GM12878 (cell line): ENCODE measurements at regions not wholly inside any gene's neighbourhood (a gene's known extent, or its start where the extent isn't known, plus 50 kb on each side); places are given as distances from the start of the nearest gene placed in this dataset.

Experiments
- ATAC-seq: fragments of 200-7000 bp; cut with Tn5 transposase; 3 replicates; pipeline ENCODE4 v1.9.1; 2020; ENCODE audit warnings: mild to moderate bottlenecking, moderate library complexity
- BruUV-seq: library from RNA; stranded (reverse); fragments of 400-500 nt; replicated peaks from 2 replicates; lab custom pipeline; 2021; lab: Mats Ljungman, UMichigan
- CTCF ChIA-PET: fragments of 300-600 bp; sonication (Branson Sonifier 250); formaldehyde crosslinking; extraction: SDS; loops from one replicate; lab custom pipeline; 2021; ENCODE audit warnings: inconsistent platforms; lab: Yijun Ruan, JAX
- POLR2A ChIA-PET: fragments of 350-600 bp; formaldehyde crosslinking; extraction: SDS; loops from one replicate; lab custom pipeline; 2021; ENCODE audit warnings: inconsistent platforms; lab: Charles Lee
- RAD21 ChIA-PET: fragments of 300-600 bp; sonication (Branson Sonifier 250); formaldehyde crosslinking; loops from one replicate; lab custom pipeline; 2023; ENCODE audit warnings: antibody characterized with exemption; ENCODE audit not compliant: unreplicated experiment; lab: Charles Lee
- SMC1A ChIA-PET: fragments of 300-600 bp; sonication (Branson Sonifier 250); formaldehyde crosslinking; loops from one replicate; lab custom pipeline; 2023; ENCODE audit not compliant: unreplicated experiment, uncharacterized antibody; lab: Charles Lee
- DNase-seq: peaks from one replicate; pipeline ENCODE4 v3.0.0-alpha.2; 2011; ENCODE audit warnings: low read depth, low spot score
- FAIRE-seq: peaks from 3 replicates; lab custom pipeline; 2011; peaks lifted over from hg19 to GRCh38; lab: Jason Lieb, UNC
- H2AFZ ChIP-seq: 2 replicates; pipeline ENCODE4 v1.6.0; 2011; ENCODE audit warnings: low read depth, low read length, control low read depth; ENCODE audit not compliant: control insufficient read depth
- H3K27ac ChIP-seq: 2 replicates; pipeline ENCODE4 v1.5.1; 2011; ENCODE audit warnings: control low read depth; ENCODE audit not compliant: control insufficient read depth, insufficient read depth
- H3K27me3 ChIP-seq, 2 experiments: replicated peaks in 1 of 2; 2 replicates each; pipeline versions ENCODE4 v1.6.0 to v1.6.1; 2011; ENCODE audit warnings: low read length in 1 of 2; ENCODE audit not compliant: control insufficient read depth in 2 of 2, insufficient read depth in 2 of 2
- H3K36me3 ChIP-seq, 2 experiments: 2 replicates each; pipeline ENCODE4 v1.5.1; 2011; ENCODE audit warnings: low read length in 1 of 2; ENCODE audit not compliant: control insufficient read depth in 2 of 2, insufficient read depth in 2 of 2
- H3K4me1 ChIP-seq: 2 replicates; pipeline ENCODE4 v1.6.1; 2011; ENCODE audit warnings: mild to moderate bottlenecking, low read length, moderate library complexity, mixed read lengths; ENCODE audit not compliant: control insufficient read depth, insufficient read depth
- H3K4me2 ChIP-seq: 2 replicates; pipeline ENCODE4 v1.6.0; 2011; ENCODE audit warnings: control low read depth; ENCODE audit not compliant: control insufficient read depth, insufficient read depth
- H3K4me3 ChIP-seq: fragments of 200-600 bp; sonication (generic); 2 replicates; pipeline ENCODE4 v1.5.1; 2016
- H3K79me2 ChIP-seq: 2 replicates; pipeline ENCODE4 v1.6.0; 2011; ENCODE audit warnings: low read length; ENCODE audit not compliant: control insufficient read depth, insufficient read depth
- H3K9ac ChIP-seq: 2 replicates; pipeline ENCODE4 v1.8.0; 2011; ENCODE audit warnings: low read length, control low read depth, mixed read lengths; ENCODE audit not compliant: control insufficient read depth, insufficient read depth
- H3K9me3 ChIP-seq: replicated peaks from 3 replicates; pipeline ENCODE4 v1.5.1; 2011; ENCODE audit warnings: mild to moderate bottlenecking, low read length; ENCODE audit not compliant: control insufficient read depth, insufficient read depth
- H4K20me1 ChIP-seq: 2 replicates; pipeline ENCODE4 v1.6.0; 2011; ENCODE audit not compliant: control insufficient read depth, insufficient read depth
- CBX3 ChIP-seq: fragments of 200-600 bp; sonication (generic); IDR thresholded peaks from 2 replicates; pipeline ENCODE4 v1.6.1; 2016; ENCODE audit warnings: low read depth, borderline replicate concordance
- ESRRA ChIP-seq: IDR thresholded peaks from 2 replicates; pipeline ENCODE4 v1.6.1; 2012; ENCODE audit warnings: mild to moderate bottlenecking, low read length, improper control_type of control experiment
- FOXK2 ChIP-seq: fragments of 450-650 bp; IDR thresholded peaks from 2 replicates; pipeline ENCODE4 v1.6.1; 2017; ENCODE audit warnings: mild to moderate bottlenecking, moderate library complexity
- HDAC2 ChIP-seq: fragments of 200-600 bp; sonication (generic); IDR thresholded peaks from 2 replicates; pipeline ENCODE4 v1.6.1; 2017
- HDAC6 ChIP-seq: fragments of 200-600 bp; sonication (generic); IDR thresholded peaks from one replicate; pipeline ENCODE4 v1.8.0; 2017; ENCODE audit warnings: antibody characterized with exemption; ENCODE audit not compliant: unreplicated experiment
- KAT2A ChIP-seq: conservative IDR thresholded peaks from 2 replicates; pipeline ENCODE4 v1.6.1; 2011; ENCODE audit warnings: low read depth, low read length; ENCODE audit not compliant: control insufficient read depth
- KLF5 ChIP-seq: fragments of 450-650 bp; IDR thresholded peaks from 2 replicates; pipeline ENCODE4 v1.6.1; 2014; ENCODE audit warnings: mild to moderate bottlenecking; ENCODE audit not compliant: partially characterized antibody
- MTA3 ChIP-seq: IDR thresholded peaks from 2 replicates; pipeline ENCODE4 v1.6.1; 2012; ENCODE audit warnings: low read length, inconsistent platforms, borderline replicate concordance
- NBN ChIP-seq: fragments of 450-650 bp; IDR thresholded peaks from 2 replicates; pipeline ENCODE4 v1.6.1; 2016
- PAX5 ChIP-seq: IDR thresholded peaks from 2 replicates; pipeline ENCODE4 v1.6.1; 2011; ENCODE audit warnings: low read depth, low read length, borderline replicate concordance
- RB1 ChIP-seq: fragments of 450-650 bp; formaldehyde crosslinking; IDR thresholded peaks from 2 replicates; pipeline ENCODE4 v1.6.1; 2017; ENCODE audit warnings: mild to moderate bottlenecking, borderline replicate concordance
- RCOR1 ChIP-seq: conservative IDR thresholded peaks from 2 replicates; pipeline ENCODE4 v1.6.1; 2012; ENCODE audit warnings: low read depth, low read length, improper control_type of control experiment
- SMAD5 ChIP-seq: IDR thresholded peaks from 2 replicates; pipeline ENCODE4 v1.6.1; 2016; ENCODE audit warnings: antibody characterized with exemption, low read depth
- YY1 ChIP-seq: IDR thresholded peaks from 2 replicates; pipeline ENCODE4 v1.6.1; 2011; ENCODE audit warnings: low read depth, mild to moderate bottlenecking, low read length
- ZBTB4 ChIP-seq: fragments of 450-650 bp; formaldehyde crosslinking; IDR thresholded peaks from 2 replicates; pipeline ENCODE4 v1.4.0; 2022; ENCODE audit warnings: mild to moderate bottlenecking, moderate library complexity
- ZNF687 ChIP-seq: fragments of 450-650 bp; IDR thresholded peaks from 2 replicates; pipeline ENCODE4 v1.6.1; 2017; ENCODE audit warnings: mild to moderate bottlenecking, moderate library complexity
- WGBS: methylation state at CpG from one replicate; pipeline ENCODE4 v1.1.6; 2016; ENCODE audit warnings: low lambda C conversion rate; ENCODE audit not compliant: insufficient replicate concordance, insufficient coverage; ENCODE audit errors: missing lambda C conversion rate; 5-methylcytosine and 5-hydroxymethylcytosine counted together
- in situ Hi-C: fragments of 300-500 bp; cut with MboI; formaldehyde crosslinking; loops from 9 replicates; pipeline ENCODE4 v1.14.3; 2018; ENCODE audit warnings: mixed read lengths
- intact Hi-C: fragments of 100-400 bp; cut with micrococcal nuclease; formaldehyde crosslinking; loops from one replicate; pipeline ENCODE4 v1.14.2; 2022; ENCODE audit not compliant: unreplicated experiment

DNA sequence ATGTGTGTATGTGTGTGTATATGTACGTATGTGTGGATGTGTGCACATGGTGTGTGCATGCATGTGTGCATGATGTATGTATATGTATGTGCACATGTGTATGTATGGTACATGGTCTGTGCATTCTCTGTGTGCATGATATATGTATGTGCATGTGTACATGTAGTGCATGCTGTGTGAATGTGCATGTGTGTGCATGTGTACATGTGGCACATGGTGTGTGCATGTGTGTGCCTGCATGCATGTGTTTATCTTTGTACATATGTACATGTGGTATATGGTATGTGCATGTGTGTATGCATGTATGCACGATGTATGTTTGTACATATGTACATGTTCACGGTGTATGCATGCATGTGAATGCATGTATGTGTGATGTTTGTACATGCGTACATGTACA, 383.7 kb downstream of the TYW1 start (continued):
- no peak for TF ChIP-seq ZBTB4 (CRISPR knock-in tag)
- no peak for TF ChIP-seq HDAC6

- DNase-seq (no peak), FAIRE-seq (no peak)
- POLR2A ChIA-PET = no interaction called here
These were observed 384.2 kb downstream of the TYW1 start for GRCh38 chr7:67380858-67381257.

More at GRCh38 chr7:67380858-67381257, 384.2 kb downstream of the TYW1 start:
- Histone ChIP-seq H3K27me3 (no peaks in the 10 kb centered on the region), H3K36me3 (no peaks in the 10 kb centered on the region), H3K9ac (no peak overlapping the region), H3K4me2 (no peak overlapping the region), H2AFZ (no peak overlapping the region), H3K79me2 (no peaks in the 10 kb centered on the region), H3K9me3 (no peaks in the 10 kb centered on the region), H3K27ac (no peak overlapping the region), H4K20me1 (no peaks in the 10 kb centered on the region), H3K4me3 (no peak overlapping the region), H3K4me1 (no peaks in the 10 kb centered on the region)
- no peak for ATAC-seq
- no TSS peak for BruUV-seq
- WGBS = 21% methylated on average over 4 of the region's 4 CpGs
- in situ Hi-C loops (no loop called here), intact Hi-C loops (no loop called here)
- TF ChIP-seq RCOR1 = no peak
- no peak for TF ChIP-seq PAX5
- no peak for TF ChIP-seq ZNF687
- no peak for TF ChIP-seq KAT2A
- no peak for TF ChIP-seq NBN
- no peak for TF ChIP-seq CBX3
- TF ChIP-seq YY1 = no peak
- no peak for TF ChIP-seq ESRRA
- no peak for TF ChIP-seq RB1
- no peak for TF ChIP-seq HDAC2
- no peak for TF ChIP-seq KLF5
- no peak for TF ChIP-seq SMAD5
- TF ChIP-seq FOXK2 = no peak
- TF ChIP-seq MTA3 = no peak
- SMC1A ChIA-PET = no interaction called here
- CTCF ChIA-PET = no interaction called here
- RAD21 ChIA-PET = no interaction called here
